ENCODE measurements at regions not wholly inside any gene's neighbourhood (a gene's known extent, or its start where the extent isn't known, plus 50 kb on each side); places are given as distances from the start of the nearest gene placed in this dataset.

DNA sequence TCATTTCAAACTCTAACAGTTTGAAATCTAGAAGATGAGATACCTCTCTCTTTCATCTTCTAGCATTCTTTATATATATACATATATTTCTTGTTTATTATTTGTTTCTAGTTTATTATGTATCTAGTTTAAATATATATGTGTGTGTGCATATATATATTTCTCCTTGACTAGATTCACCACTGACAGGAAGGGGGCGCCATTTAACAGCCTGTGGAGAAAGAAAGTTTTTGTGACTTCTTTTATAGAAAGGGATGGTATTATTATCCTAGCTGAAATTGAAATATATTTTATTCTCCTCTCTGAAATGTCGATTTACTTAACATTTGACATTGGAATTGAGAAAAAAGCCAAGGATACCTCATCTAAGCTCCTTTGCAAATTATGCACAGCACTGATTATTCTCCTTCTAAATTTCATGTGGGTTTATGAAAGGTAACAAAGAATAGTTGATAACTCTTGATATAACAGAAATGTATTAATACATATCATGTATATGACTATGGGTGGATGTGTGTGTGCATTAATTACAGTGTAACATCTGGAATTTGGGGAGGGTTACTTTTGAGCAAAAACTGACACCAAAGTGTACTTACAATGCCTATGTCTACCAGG, 160.7 kb upstream of the NT5C1B start:
- DNase-seq (ENCODE audit: insufficient read length, low spot score) (no peak), FAIRE-seq (no peak)
- TF ChIP-seq, protein P1, sequence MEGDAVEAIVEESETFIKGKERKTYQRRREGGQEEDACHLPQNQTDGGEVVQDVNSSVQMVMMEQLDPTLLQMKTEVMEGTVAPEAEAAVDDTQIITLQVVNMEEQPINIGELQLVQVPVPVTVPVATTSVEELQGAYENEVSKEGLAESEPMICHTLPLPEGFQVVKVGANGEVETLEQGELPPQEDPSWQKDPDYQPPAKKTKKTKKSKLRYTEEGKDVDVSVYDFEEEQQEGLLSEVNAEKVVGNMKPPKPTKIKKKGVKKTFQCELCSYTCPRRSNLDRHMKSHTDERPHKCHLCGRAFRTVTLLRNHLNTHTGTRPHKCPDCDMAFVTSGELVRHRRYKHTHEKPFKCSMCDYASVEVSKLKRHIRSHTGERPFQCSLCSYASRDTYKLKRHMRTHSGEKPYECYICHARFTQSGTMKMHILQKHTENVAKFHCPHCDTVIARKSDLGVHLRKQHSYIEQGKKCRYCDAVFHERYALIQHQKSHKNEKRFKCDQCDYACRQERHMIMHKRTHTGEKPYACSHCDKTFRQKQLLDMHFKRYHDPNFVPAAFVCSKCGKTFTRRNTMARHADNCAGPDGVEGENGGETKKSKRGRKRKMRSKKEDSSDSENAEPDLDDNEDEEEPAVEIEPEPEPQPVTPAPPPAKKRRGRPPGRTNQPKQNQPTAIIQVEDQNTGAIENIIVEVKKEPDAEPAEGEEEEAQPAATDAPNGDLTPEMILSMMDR (IDR thresholded peaks at IDR 0.05; ENCODE audit: insufficient read depth, missing control alignments), result peak; percentile 92

DNA sequence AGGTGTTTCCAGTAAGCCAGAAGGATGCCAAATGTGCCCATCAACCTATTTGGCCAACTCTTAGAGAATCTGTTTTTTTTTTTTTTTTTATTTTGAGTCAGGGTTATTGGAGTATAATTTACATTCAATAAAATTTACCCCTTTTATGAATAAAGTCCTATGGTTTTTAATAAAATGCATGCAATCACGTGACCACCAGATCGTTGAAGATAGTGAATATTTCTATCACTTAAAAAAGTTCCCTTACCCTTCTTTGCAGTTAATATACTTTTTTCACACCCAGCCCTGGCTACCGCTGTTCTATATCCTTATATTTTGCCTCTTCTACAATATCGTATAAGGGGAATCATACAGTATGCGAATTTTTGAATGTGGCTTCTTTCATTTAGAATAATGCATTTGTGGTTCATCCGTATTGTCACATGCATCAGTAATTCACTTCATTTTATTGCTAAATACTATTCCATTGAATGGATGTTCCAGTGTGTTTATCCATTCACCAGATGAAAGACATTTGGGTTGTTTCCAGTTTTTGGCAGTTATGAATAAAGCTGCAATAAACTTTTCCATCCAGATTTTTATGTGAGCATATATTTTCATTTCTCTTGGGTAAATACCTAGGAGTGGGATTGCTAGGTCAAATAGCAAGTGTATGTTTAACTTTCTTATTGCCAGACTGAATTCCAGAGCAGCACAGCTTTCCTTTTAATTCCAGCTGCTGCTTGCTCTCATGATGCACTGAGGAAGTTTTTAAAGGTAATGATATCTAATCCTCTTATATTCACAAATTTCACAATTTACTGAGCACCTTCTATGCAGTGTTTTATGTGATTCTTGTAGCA, 156.3 kb upstream of the NT5C1B start:
- TF ChIP-seq, protein P1 (IDR thresholded peaks at IDR 0.05; ENCODE audit: insufficient read depth, missing control alignments), result no peak
- FAIRE-seq, result no peak
- no peak for DNase-seq (ENCODE audit: insufficient read length, low spot score)

DNA sequence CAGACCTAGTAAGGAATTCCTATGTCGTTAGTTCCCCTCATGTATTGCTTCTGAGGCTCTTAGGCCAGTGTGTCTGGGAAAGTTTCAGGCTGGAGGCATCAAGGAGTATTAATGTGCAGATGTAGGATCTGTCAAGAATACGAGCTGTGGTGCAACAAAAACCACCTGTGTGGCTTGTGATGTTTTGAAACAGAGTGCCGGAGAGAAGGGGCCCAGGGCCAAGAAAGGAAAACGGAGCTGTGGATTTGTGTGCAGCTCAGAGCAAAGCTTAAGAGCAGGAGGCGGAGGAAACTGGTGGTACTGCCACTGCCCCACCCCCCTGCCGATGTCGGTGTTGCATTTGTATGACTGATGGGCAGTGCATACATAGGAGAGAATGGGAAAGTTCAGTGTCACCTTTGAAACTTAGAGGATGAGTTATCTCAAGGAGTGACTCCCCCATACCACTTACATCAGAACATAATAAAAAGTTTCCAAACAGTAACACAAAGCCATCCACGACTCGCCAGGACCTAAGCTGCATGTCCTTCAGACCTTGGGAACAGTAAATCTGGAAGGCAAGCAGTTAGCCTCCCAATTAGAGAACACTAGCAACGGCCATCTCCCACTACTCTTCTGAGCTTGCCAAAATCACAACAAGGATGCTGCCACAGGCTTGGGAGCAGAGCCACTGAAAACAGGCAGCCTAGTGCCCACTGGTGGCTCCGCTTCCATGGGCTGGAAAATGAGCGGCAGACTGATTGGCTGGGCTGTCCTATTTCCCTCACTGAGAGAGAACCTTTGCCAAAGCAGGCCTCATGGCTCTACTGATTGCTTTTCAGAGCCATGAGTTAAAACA, 152.7 kb upstream of the NT5C1B start:
- TF ChIP-seq, protein P1 (IDR thresholded peaks at IDR 0.05; ENCODE audit: insufficient read depth, missing control alignments), result peak; percentile 38
- no peak for DNase-seq (ENCODE audit: insufficient read length, low spot score)
- FAIRE-seq, result no peak

DNA sequence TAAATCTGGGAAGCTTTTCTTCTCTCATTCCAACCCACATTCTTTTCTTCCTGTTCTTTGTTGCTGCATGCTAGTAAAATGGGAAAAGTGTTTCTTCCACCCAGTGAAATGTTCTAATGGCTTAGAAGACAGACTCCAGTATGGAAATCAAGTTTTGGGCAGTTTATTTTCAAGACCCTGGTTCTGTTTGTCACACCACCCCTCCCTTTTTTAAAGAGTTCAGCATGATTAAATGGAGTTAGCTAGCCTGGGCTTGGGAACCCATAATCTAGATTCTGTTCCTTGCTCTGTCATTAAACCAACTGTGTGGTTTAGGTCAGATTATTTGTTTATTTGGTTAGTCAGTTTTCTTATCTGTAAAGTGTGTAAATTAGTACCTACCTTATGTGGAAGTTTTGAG, 151.8 kb upstream of the NT5C1B start:
- FAIRE-seq (no peak), DNase-seq (ENCODE audit: insufficient read length, low spot score) (no peak)
- TF ChIP-seq, protein P1 (IDR thresholded peaks at IDR 0.05; ENCODE audit: insufficient read depth, missing control alignments), result no peak

DNA sequence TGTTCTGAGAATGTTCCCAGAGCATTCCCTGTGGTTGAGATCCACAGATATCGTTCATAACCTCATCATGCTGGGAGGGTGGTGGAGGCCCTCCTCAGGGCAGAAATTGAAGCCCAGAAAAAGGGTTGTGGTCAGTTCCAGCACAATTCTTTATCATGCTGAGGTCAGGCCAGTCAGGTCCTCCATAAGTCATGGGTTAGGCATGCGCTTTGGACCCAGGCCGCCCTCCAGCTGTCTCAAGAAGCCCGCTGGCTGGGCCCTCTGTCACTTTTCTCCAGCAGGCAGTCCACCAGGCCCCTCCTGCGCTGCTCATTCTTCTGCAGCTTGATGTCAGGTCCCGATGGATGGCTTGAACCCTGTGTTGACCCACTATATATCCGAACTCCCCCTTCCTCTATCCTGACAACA, 151.1 kb upstream of the NT5C1B start:
- TF ChIP-seq, protein P1 (IDR thresholded peaks at IDR 0.05; ENCODE audit: insufficient read depth, missing control alignments), result no peak
- DNase-seq (ENCODE audit: insufficient read length, low spot score), result no peak
- no peak for FAIRE-seq

DNA sequence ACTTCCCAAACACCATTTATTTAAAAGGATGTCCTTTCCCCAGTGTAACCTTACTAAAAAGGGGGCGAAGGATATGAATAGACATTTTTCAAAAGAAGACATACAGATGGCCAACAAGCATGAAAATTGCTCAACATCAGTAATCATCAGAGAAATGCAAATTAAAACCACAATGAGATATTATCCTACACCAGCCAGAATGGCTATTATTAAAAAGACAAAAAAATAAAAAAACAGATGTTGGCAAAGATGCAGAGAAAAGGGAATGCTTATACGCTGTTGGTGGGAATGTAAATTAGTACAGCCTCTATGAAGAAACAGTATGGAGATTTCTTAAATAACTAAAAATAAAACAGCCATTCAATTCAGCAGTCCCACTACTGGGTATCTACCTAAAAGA, 142.3 kb upstream of the NT5C1B start:
- DNase-seq (ENCODE audit: insufficient read length, low spot score), result no peak

More for the DNA sequence above, 142.3 kb upstream of the NT5C1B start:
- TF ChIP-seq, protein P1 (IDR thresholded peaks at IDR 0.05; ENCODE audit: insufficient read depth, missing control alignments), result no peak
- no peak for FAIRE-seq

Data from D721Med (cell line).